Mesothelial cell of epicardium (in vitro differentiated cells): ENCODE measurements at regions not wholly inside any gene's neighbourhood (a gene's known extent, or its start where the extent isn't known, plus 50 kb on each side); places are given as distances from the start of the nearest gene placed in this dataset.

Experiments used
- DNase-seq, 2 experiments: peaks; one replicate each; pipeline ENCODE4 v3.0.0; 2021; ENCODE audit warnings: low spot score in 2 of 2; ENCODE audit not compliant: unreplicated experiment in 2 of 2
- H3K27ac Mint-ChIP-seq: 2 replicates; pipeline ENCODE4 v1.8.0; 2021; ENCODE audit warnings: mixed read lengths
- H3K27me3 Mint-ChIP-seq: 2 replicates; pipeline ENCODE4 v1.8.0; 2021; ENCODE audit warnings: low read depth, mixed read lengths
- H3K36me3 Mint-ChIP-seq: 2 replicates; pipeline ENCODE4 v1.8.0; 2021; ENCODE audit warnings: mixed read lengths
- H3K4me1 Mint-ChIP-seq: 2 replicates; pipeline ENCODE4 v1.8.0; 2021; ENCODE audit warnings: mixed read lengths
- H3K4me3 Mint-ChIP-seq: 2 replicates; pipeline ENCODE4 v1.8.0; 2021; ENCODE audit warnings: mild to moderate bottlenecking, moderate library complexity, mixed read lengths
- H3K9me3 Mint-ChIP-seq: 2 replicates; pipeline ENCODE4 v1.8.0; 2021; ENCODE audit warnings: mixed read lengths
- CTCF ChIP-seq: fragments of 200-600 bp; sonication (generic); IDR thresholded peaks from one replicate; pipeline ENCODE4 v1.5.0; 2021; ENCODE audit warnings: antibody characterized with exemption; ENCODE audit not compliant: unreplicated experiment

- peaks cover 37% of the 10 kb centered on the region for H3K9me3 Mint-ChIP-seq
- H3K4me3 Mint-ChIP-seq = no peak overlapping the region
- DNase-seq = no peak
- no peak overlapping the region for H3K27ac Mint-ChIP-seq
- H3K4me1 Mint-ChIP-seq = no peaks in the 10 kb centered on the region
- TF ChIP-seq CTCF = no peak
- peaks cover 2% of the 10 kb centered on the region for H3K36me3 Mint-ChIP-seq
- no peaks in the 10 kb centered on the region for H3K27me3 Mint-ChIP-seq
Observed at GRCh38 chr12:38151991-38152700, 164.4 kb upstream of the ALG10B start.

GRCh38 chr12:38152816-38153736 is 163.5 kb upstream of the ALG10B start:
- no peak overlapping the region for H3K4me3 Mint-ChIP-seq
- peaks cover 32% of the 10 kb centered on the region for H3K9me3 Mint-ChIP-seq
- peaks cover 2% of the 10 kb centered on the region for H3K36me3 Mint-ChIP-seq
- H3K4me1 Mint-ChIP-seq = no peaks in the 10 kb centered on the region
- H3K27me3 Mint-ChIP-seq = no peaks in the 10 kb centered on the region
- H3K27ac Mint-ChIP-seq = no peak overlapping the region
- no peak for TF ChIP-seq CTCF
- no peak for DNase-seq

GRCh38 chr12:38153737-38154061 is 162.9 kb upstream of the ALG10B start:
- Mint-ChIP-seq H3K4me1 (no peaks in the 10 kb centered on the region), H3K36me3 (peaks cover 2% of the 10 kb centered on the region), H3K4me3 (no peak overlapping the region), H3K9me3 (peaks cover 27% of the 10 kb centered on the region), H3K27me3 (no peaks in the 10 kb centered on the region), H3K27ac (no peak overlapping the region)
- no peak for DNase-seq
- TF ChIP-seq CTCF = no peak

- Mint-ChIP-seq H3K9me3 (peaks cover 21% of the 10 kb centered on the region), H3K27me3 (no peaks in the 10 kb centered on the region), H3K27ac (no peak overlapping the region), H3K4me3 (no peak overlapping the region), H3K4me1 (no peaks in the 10 kb centered on the region), H3K36me3 (peaks cover 2% of the 10 kb centered on the region)
- TF ChIP-seq CTCF = no peak
- DNase-seq = no peak
Observed at GRCh38 chr12:38154096-38155019, 162.2 kb upstream of the ALG10B start.

GRCh38 chr12:38155020-38155395 is 161.6 kb upstream of the ALG10B start:
- no peak overlapping the region for H3K4me3 Mint-ChIP-seq
- H3K27ac Mint-ChIP-seq = no peak overlapping the region
- no peak for TF ChIP-seq CTCF
- H3K9me3 Mint-ChIP-seq = peaks cover 21% of the 10 kb centered on the region
- DNase-seq = no peak
- H3K27me3 Mint-ChIP-seq = no peaks in the 10 kb centered on the region
- no peaks in the 10 kb centered on the region for H3K4me1 Mint-ChIP-seq
- H3K36me3 Mint-ChIP-seq = peaks cover 2% of the 10 kb centered on the region
